SH-SY5Y (cell line): ENCODE measurements at regions not wholly inside any gene's neighbourhood (a gene's known extent, or its start where the extent isn't known, plus 50 kb on each side); places are given as distances from the start of the nearest gene placed in this dataset.

Source experiments
- GATA2 ChIP-seq: IDR thresholded peaks from 2 replicates; pipeline ENCODE4 v1.6.1; 2011; ENCODE audit warnings: mild to moderate bottlenecking, low read depth, low read length
- GATA3 ChIP-seq: IDR thresholded peaks from 2 replicates; pipeline ENCODE4 v1.6.1; 2011; ENCODE audit warnings: low read depth, mild to moderate bottlenecking, low read length, moderate library complexity

DNA sequence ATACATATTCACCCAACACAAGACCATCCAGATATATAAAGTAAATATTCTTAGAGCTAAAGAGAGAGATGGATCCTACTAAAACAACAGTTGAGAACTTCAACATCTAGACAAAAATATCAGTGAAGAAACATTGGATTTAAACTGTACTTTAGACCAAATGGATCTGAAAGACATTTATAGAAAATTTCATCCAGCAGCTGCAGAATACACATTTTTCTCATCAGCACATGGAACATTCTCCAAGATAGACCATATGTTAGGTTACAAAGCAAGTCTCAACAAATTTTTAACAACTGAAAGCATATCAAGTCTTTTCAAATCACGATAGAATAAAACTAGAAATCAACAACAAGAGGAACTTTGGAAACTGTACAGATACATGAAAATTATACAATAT lies 369.0 kb upstream of the CCDC54 start:
- TF ChIP-seq GATA2 (no peak), GATA3 (no peak)
